ENCODE measurements at regions not wholly inside any gene's neighbourhood (a gene's known extent, or its start where the extent isn't known, plus 50 kb on each side); places are given as distances from the start of the nearest gene placed in this dataset.

DNA sequence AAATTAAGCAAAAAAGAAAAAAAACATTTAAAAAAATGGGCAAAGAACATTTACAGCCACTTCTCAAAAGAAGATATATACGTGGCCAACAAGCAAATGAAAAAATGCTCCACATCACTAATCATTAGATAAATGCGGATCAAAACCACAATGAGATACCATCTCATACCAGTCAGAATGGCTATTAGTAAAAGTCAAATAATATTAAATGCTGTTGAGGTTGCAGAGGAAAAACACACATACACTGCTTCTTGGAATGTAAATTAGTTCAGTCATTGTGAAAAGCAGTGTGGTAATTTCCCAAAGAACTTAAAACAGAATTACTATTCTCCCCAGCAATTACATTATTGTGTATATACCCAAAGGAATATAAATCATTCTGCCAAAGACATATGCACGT is 1189.0 kb downstream of the PCDH18 start:
- DNase-seq, result no peak

DNA sequence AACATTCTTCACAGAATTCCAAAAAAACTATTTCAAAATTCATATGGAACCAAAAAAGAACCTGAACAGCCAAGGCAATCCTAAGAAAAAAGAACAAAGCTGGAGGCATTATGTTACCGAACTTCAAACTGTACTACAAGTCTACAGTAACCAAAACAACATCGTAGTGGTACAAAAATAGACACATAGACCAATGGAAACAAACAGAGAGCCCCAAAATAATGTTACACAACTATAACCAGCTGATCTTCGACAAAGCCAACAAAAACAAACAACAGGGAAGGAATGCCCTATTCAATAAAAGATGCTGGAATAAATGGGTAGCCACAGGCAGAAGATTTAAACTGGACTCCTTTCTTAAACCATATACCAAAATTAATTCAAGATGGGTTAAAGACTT is 1189.6 kb downstream of the PCDH18 start:
- no peak for DNase-seq

GRCh38 chr4:136337216-136337615 is 1195.1 kb downstream of the PCDH18 start:
- DNase-seq, result no peak

- no peak for DNase-seq
Measured at GRCh38 chr4:136336479-136336878, 1195.8 kb downstream of the PCDH18 start.

- no peak for DNase-seq
Measured at GRCh38 chr4:136329042-136329662, 1203.1 kb downstream of the PCDH18 start.

DNA sequence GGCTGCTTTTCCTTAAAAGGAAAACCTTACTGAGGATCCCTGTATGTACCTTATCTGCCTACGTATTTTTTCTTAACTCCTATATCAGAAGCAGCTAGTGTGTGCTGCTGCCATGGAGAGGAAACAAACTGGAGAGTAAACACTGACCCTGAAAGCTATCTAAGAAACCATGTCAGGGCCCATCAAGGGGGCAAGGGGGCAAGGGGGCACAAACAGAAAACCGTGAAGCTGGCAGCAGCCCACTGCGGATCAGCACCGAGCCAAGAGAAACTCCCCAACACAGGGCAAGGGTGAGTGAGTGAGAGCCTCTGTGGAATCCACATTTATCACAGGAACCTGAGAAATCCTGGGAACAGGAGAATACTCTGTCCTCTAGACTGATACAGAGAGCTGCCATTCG is 1204.2 kb downstream of the PCDH18 start:
- DNase-seq, result no peak

DNA sequence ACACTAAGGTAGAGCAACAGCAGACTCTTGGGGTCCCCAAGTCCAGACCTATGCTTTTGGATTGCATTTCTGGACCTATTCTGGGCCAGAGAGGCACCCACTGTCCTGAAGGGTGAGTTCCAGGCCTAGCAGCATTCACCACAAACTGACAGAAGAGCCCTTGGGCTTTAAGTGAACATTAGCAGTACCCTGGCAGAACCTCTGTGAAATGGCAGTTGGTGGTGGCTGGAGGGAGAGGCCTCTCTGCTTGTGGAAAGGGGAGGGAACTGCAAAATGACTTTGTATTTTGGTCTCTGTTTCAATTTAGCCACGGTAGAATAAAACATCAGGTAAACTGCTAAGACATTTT is 1211.9 kb downstream of the PCDH18 start:
- no peak for DNase-seq

- DNase-seq, result no peak
Measured at GRCh38 chr4:136319789-136320464, 1212.4 kb downstream of the PCDH18 start.

DNA sequence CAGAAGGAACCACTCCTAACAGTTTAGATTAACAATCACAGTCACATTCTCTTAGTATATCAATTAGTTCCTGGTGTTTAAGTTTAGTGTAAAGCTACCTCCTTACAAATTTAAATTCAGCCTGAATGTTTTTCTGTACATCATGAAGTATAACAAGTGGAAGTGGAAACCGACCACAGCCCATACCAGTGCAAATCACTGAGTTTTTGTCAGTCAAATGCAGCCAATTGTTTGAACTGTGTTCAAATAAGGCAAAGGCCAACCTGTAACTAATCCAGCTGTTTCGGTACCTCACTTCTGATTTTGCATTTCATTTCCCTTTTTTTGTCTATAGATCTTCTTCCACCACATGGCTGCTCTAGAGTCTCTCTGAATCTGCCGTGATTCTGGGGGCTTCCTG is 1215.3 kb downstream of the PCDH18 start:
- no peak for DNase-seq

- no peak for DNase-seq
Measured at GRCh38 chr4:136314686-136315085, 1217.6 kb downstream of the PCDH18 start.

DNA sequence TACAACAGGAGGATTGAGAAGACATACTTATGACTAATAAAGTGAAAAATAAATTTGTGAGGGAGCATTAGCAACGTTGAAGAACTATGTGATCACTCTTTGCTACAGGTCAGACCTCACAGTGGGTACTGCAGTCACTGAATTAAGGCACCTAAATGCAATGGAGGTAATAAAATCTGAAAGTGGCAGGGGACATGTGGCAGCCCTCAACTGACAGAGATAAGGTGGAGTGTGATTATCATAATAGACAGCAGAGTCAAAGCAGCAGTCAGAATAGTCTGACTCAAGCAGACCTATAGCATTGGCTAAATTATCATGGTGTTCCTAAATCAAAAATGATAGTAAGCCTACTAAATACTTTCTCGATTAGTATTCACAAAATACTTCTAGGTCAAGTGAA is 1220.5 kb downstream of the PCDH18 start:
- no peak for DNase-seq

GRCh38 chr4:136307765-136308164 is 1224.5 kb downstream of the PCDH18 start:
- DNase-seq, result no peak

- DNase-seq, result no peak
Measured at GRCh38 chr4:136306361-136306760, 1225.9 kb downstream of the PCDH18 start.

DNA sequence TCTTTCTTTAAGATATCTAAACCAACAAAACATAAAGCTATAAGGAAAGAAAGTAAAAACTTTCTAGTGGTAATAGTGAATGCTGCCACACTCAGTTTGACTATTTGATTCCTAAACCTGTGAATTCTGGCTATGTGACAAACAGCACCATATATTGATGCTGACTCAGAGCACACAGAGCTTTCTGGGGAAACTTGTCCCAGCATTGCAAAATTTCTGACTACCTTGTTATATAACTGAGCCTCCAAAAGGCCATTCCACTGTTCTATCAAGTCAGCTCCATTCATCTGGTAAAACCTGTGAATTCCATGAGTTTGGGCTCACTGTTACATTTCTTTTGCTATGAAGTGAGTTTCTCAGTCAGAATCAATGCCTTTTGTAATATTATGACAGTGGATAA is 1229.7 kb downstream of the PCDH18 start:
- DNase-seq, result no peak

DNA sequence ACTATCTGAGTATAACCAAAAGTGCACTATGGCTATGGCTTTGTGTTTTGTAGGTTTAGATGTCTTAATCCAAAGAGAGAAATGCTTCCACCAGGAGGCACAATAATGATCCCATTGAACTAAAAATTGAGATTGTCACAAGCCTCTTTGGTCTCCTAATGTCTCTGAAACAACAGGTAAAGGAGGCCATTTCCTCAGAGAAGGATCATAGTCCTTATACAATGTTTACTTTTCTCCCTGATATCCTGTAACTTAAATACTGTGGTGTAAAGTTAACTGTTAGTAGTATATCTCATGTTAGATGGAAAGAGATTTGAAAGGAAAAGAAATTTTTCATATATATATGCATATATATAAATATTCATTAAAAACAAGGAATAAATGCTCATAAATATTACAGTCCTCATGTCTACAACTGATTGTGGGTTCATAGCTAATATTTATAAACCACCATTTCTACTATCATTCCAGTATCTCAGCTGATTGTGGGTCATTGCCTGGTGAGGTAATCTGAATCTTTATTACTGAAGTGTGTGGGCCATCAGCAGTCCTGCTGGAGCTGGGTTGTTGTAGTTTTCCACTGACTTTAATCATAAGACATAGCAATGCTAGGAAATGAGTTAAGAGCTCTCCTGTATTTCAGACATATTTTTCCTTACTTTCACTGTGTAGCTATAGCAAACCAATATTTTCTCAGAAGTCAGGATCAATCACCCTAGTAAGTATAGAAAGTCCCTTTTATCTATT is 1230.4 kb downstream of the PCDH18 start:
- DNase-seq, result no peak

- DNase-seq, result no peak
Measured at GRCh38 chr4:136283977-136284376, 1248.3 kb downstream of the PCDH18 start.

DNA sequence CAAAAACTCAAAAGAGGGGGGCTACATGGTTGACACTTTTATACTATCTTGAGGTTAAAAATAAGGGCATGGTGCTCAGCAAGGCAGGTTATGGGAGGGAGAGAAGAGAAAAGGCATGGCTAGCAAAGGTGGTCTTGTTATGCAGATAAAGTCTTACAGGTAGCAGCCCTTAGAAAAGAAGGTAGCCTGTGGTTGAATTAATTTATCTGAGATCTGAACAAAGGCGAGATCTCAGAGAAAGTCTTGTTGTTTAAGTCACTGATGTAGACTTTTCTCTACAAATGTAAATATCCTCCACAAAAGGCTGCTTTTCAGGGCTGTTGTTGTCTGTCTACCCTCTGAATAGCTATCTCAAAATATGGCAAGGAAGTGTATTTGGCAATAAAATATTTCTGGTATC is 1250.4 kb downstream of the PCDH18 start:
- DNase-seq, result no peak

DNA sequence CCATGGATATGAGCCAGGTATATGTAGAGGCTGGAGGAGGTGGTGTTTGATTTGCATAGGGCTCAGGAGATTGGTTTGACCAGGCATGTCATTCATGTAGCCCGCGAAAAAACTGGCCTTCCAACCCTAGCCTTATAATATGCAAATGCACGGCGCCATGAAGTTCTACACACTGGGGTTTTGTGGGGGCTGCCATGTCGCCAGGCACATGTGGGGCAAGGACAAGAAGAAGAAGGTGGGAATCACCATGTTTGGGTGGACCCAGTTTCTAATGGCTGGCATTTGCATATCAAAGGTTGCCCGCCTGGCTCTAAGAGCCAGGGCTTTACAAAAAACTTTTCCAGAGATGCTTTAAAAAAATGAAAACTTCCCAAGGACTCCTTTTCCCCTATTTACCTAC is 1251.0 kb downstream of the PCDH18 start:
- DNase-seq, result no peak

- DNase-seq, result no peak
Measured at GRCh38 chr4:136277741-136278140, 1254.6 kb downstream of the PCDH18 start.

GRCh38 chr4:136246876-136247275 is 1285.4 kb downstream of the PCDH18 start:
- DNase-seq, result no peak

- DNase-seq, result no peak
Measured at GRCh38 chr4:136241221-136241986, 1290.9 kb downstream of the PCDH18 start.

GRCh38 chr4:136227315-136227714 is 1305.0 kb downstream of the PCDH18 start:
- no peak for DNase-seq

GRCh38 chr4:136219592-136220125 is 1312.6 kb downstream of the PCDH18 start:
- DNase-seq, result no peak

Data from CD4-positive, alpha-beta T cell treated with Interleukin-12 subunit alpha and Interleukin-12 subunit beta, for 1 hour (primary cell).